Liver (tissue), 8 donors: ENCODE measurements at regions not wholly inside any gene's neighbourhood (a gene's known extent, or its start where the extent isn't known, plus 50 kb on each side); places are given as distances from the start of the nearest gene placed in this dataset.
"Not testable (repeated sequence)": the region's sequence is repeated elsewhere in the genome, so short reads cannot be mapped to it uniquely, and the experiment has no call there.

ENCODE experiments used
- DNase-seq: peaks from one replicate; pipeline ENCODE4 v3.0.0-alpha.2; 2017; ENCODE audit warnings: low spot score
- H3K27ac ChIP-seq, 2 donors: one replicate each; pipeline ENCODE4 v1.7.0; 2013; ENCODE audit warnings: inconsistent platforms in 2 of 2, low read length in 2 of 2, control low read depth in 1 of 2, low read depth in 1 of 2, mild to moderate bottlenecking in 1 of 2
- H3K27me3 ChIP-seq, 4 donors: one replicate each; pipeline versions ENCODE4 v1.6.1 to v1.7.0; 2013; ENCODE audit warnings: low read length in 3 of 4, inconsistent platforms in 1 of 4, mild to moderate bottlenecking in 1 of 4, moderate library complexity in 1 of 4; ENCODE audit not compliant: control insufficient read depth in 4 of 4, insufficient read depth in 4 of 4
- H3K36me3 ChIP-seq, 4 donors: one replicate each; pipeline versions ENCODE4 v1.6.1 to v1.7.0; 2013; ENCODE audit warnings: low read length in 3 of 4, mild to moderate bottlenecking in 3 of 4, low read depth in 1 of 4, moderate library complexity in 1 of 4; ENCODE audit not compliant: control insufficient read depth in 4 of 4, insufficient read depth in 3 of 4
- H3K4me1 ChIP-seq, 4 donors: one replicate each; pipeline versions ENCODE4 v1.6.1 to v1.7.0; 2013; ENCODE audit warnings: low read length in 3 of 4, mild to moderate bottlenecking in 3 of 4, moderate library complexity in 1 of 4; ENCODE audit not compliant: control insufficient read depth in 4 of 4, insufficient read depth in 4 of 4
- H3K4me3 ChIP-seq, 3 donors: one replicate each; pipeline versions ENCODE4 v1.6.1 to v1.7.0; 2013; ENCODE audit warnings: low read length in 3 of 3, control low read depth in 1 of 3, low read depth in 1 of 3, mild to moderate bottlenecking in 1 of 3
- H3K9ac ChIP-seq, 2 donors: one replicate each; pipeline ENCODE4 v1.7.0; 2013; ENCODE audit warnings: low read length in 2 of 2, mild to moderate bottlenecking in 2 of 2, moderate library complexity in 2 of 2, control low read depth in 1 of 2, low read depth in 1 of 2
- H3K9me3 ChIP-seq, 4 donors: one replicate each; pipeline versions ENCODE4 v1.6.1 to v1.7.0; 2013; ENCODE audit warnings: low read length in 3 of 4; ENCODE audit not compliant: control insufficient read depth in 4 of 4
- CTCF ChIP-seq: fragments of 150-350 bp; IDR thresholded peaks from 2 replicates; pipeline ENCODE4 v1.5.1; 2017; ENCODE audit warnings: improper control_type of control experiment, low read depth, low read length; ENCODE audit not compliant: missing input control
- EGR1 ChIP-seq, 2 donors: IDR thresholded peaks; 2 replicates each; pipeline ENCODE4 v1.6.1; 2016 to 2018; ENCODE audit warnings: antibody characterized with exemption in 2 of 2, low read depth in 2 of 2
- FOXA2 ChIP-seq: IDR thresholded peaks from 2 replicates; pipeline ENCODE4 v1.6.1; 2016; ENCODE audit warnings: antibody characterized with exemption
- GABPA ChIP-seq, 2 donors: IDR thresholded peaks in 1 of 2; conservative IDR thresholded peaks in 1 of 2; 2 replicates each; pipeline ENCODE4 v1.6.1; 2016; ENCODE audit warnings: antibody characterized with exemption in 2 of 2, mild to moderate bottlenecking in 1 of 2, moderate library complexity in 1 of 2
- HNF4G ChIP-seq: IDR thresholded peaks from 2 replicates; pipeline ENCODE4 v1.6.1; 2016; ENCODE audit warnings: antibody characterized with exemption
- JUND ChIP-seq, 2 donors: IDR thresholded peaks; 2 replicates each; pipeline ENCODE4 v1.6.1; 2016; ENCODE audit warnings: antibody characterized with exemption in 2 of 2
- NR2F2 ChIP-seq: IDR thresholded peaks from 2 replicates; pipeline ENCODE4 v1.6.1; 2016; ENCODE audit warnings: antibody characterized with exemption
- RAD21 ChIP-seq, 2 donors: IDR thresholded peaks; 2 replicates each; pipeline ENCODE4 v1.6.1; 2016; ENCODE audit warnings: antibody characterized with exemption in 2 of 2, mild to moderate bottlenecking in 2 of 2
- REST ChIP-seq: IDR thresholded peaks from 2 replicates; pipeline ENCODE4 v1.6.1; 2016; ENCODE audit warnings: antibody characterized with exemption, mild to moderate bottlenecking
- RXRA ChIP-seq, 2 donors: IDR thresholded peaks; 2 replicates each; pipeline ENCODE4 v1.6.1; 2017 to 2018; ENCODE audit warnings: antibody characterized with exemption in 2 of 2, mild to moderate bottlenecking in 1 of 2
- SP1 ChIP-seq: IDR thresholded peaks from 2 replicates; pipeline ENCODE4 v1.6.1; 2018; ENCODE audit warnings: antibody characterized with exemption, mild to moderate bottlenecking
- WGBS: extraction: QIAGEN DNeasy Blood & Tissue Kit; methylation state at CpG from one replicate; pipeline ENCODE4 v1.1.7; 2013; 5-methylcytosine and 5-hydroxymethylcytosine counted together
- TF ChIP-seq, protein P1 (sequence below): IDR thresholded peaks from 2 replicates; pipeline ENCODE4 v1.6.1; 2016; ENCODE audit warnings: antibody characterized with exemption
- TF ChIP-seq, protein P2 (sequence below): IDR thresholded peaks from 2 replicates; pipeline ENCODE4 v1.6.1; 2016; ENCODE audit warnings: antibody characterized with exemption
- donor health status: healthy.
- donor health status: healthy.
- donor health status: healthy.
- donor health status: healthy.
- donor health status: healthy.

GRCh38 chrX:16357902-16358301 is 190.6 kb downstream of the MAGEB17 start:
- Histone ChIP-seq H3K4me1 (no peaks in the 10 kb centered on the region), H3K9me3 (peaks cover 0 to 3% (median 0%) of the 10 kb centered on the region in 4 donors), H3K4me3 (no peak overlapping the region), H3K36me3 (no peaks in the 10 kb centered on the region), H3K27me3 (no peaks in the 10 kb centered on the region), H3K9ac (no peak overlapping the region), H3K27ac (no peak overlapping the region)
- TF ChIP-seq FOXA2 (no peak), REST (no peak), EGR1 (IDR thresholded peaks at IDR 0.05; ENCODE audit: low read depth in 2 of 2) (no peak), GABPA (IDR thresholded peaks at IDR 0.05 in 1 of 2, conservative IDR thresholded peaks at IDR 0.05 in 1 of 2) (no peak), HNF4G (no peak), RAD21 (IDR thresholded peaks at IDR 0.05) (no peak), SP1 (no peak), JUND (IDR thresholded peaks at IDR 0.05) (no peak), CTCF (no peak)
- TF ChIP-seq, protein P1, sequence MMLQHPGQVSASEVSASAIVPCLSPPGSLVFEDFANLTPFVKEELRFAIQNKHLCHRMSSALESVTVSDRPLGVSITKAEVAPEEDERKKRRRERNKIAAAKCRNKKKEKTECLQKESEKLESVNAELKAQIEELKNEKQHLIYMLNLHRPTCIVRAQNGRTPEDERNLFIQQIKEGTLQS = no peak
- no peak for DNase-seq

DNA sequence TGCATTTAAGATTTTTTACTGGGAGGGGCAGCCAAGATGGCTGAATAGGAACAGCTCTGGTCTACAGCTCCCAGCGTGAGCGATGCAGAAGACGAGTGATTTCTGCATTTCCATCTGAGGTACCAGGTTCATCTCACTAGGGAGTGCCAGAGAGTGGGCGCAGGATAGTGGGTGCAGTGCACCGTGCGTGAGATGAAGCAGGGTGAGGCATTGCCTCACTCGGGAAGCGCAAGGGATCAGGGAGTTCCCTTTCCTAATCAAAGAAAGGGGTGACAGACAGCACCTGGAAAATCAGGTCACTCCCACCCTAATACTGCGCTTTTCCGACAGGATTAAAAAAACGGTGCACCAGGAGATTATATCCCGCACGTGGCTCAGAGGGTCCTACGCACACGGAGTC is 192.8 kb downstream of the MAGEB17 start:
- H3K36me3 ChIP-seq, H3K9me3 ChIP-seq, H3K9ac ChIP-seq, H3K4me3 ChIP-seq, H3K4me1 ChIP-seq, H3K27ac ChIP-seq, H3K27me3 ChIP-seq, DNase-seq: not testable (repeated sequence)
- WGBS = 88% methylated on average over 15 of the region's 15 CpGs

DNA sequence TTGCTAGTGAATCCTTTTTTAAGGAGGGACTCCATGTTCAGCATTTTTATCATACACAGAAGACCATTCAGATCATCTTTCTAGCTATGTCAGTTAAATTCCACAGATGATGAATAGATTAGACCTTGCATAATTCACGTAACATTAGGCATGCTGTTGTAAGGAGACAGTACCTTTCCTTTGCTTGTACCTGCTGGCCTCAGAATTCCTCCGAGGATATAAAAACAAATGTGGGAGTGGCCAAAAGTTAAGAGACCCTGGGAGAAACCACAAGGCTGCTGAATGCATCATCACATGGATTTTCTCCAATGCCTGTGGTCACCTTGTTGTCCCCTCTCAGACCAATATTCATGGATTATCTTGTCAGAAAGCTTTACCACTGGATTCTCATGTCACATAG is 201.4 kb downstream of the MAGEB17 start:
- Histone ChIP-seq H3K4me1 (no peaks in the 10 kb centered on the region), H3K27me3 (peaks cover 0 to 3% (median 0%) of the 10 kb centered on the region in 4 donors), H3K4me3 (no peak overlapping the region), H3K36me3 (no peaks in the 10 kb centered on the region), H3K27ac (no peak overlapping the region), H3K9ac (no peak overlapping the region), H3K9me3 (peaks cover 0 to 3% (median 0%) of the 10 kb centered on the region in 4 donors)
- WGBS = 81% methylated on average over 2 of the region's 2 CpGs
- TF ChIP-seq SP1 = no peak
- TF ChIP-seq HNF4G = no peak
- no peak for TF ChIP-seq NR2F2
- TF ChIP-seq, protein P2, sequence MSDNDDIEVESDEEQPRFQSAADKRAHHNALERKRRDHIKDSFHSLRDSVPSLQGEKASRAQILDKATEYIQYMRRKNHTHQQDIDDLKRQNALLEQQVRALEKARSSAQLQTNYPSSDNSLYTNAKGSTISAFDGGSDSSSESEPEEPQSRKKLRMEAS = no peak
- TF ChIP-seq, protein P1 = no peak
- TF ChIP-seq FOXA2 = no peak
- no peak for TF ChIP-seq EGR1 (IDR thresholded peaks at IDR 0.05; ENCODE audit: low read depth in 2 of 2)
- no peak for TF ChIP-seq REST
- TF ChIP-seq GABPA (IDR thresholded peaks at IDR 0.05 in 1 of 2, conservative IDR thresholded peaks at IDR 0.05 in 1 of 2) = no peak
- TF ChIP-seq RXRA (IDR thresholded peaks at IDR 0.05) = no peak
- TF ChIP-seq CTCF = no peak
- TF ChIP-seq RAD21 (IDR thresholded peaks at IDR 0.05) = no peak
- no peak for DNase-seq
